ENCODE measurements at regions not wholly inside any gene's neighbourhood (a gene's known extent, or its start where the extent isn't known, plus 50 kb on each side); places are given as distances from the start of the nearest gene placed in this dataset.
A peak's percentile ranks its signal among the peaks of the same experiment; 100 is the strongest.

DNA sequence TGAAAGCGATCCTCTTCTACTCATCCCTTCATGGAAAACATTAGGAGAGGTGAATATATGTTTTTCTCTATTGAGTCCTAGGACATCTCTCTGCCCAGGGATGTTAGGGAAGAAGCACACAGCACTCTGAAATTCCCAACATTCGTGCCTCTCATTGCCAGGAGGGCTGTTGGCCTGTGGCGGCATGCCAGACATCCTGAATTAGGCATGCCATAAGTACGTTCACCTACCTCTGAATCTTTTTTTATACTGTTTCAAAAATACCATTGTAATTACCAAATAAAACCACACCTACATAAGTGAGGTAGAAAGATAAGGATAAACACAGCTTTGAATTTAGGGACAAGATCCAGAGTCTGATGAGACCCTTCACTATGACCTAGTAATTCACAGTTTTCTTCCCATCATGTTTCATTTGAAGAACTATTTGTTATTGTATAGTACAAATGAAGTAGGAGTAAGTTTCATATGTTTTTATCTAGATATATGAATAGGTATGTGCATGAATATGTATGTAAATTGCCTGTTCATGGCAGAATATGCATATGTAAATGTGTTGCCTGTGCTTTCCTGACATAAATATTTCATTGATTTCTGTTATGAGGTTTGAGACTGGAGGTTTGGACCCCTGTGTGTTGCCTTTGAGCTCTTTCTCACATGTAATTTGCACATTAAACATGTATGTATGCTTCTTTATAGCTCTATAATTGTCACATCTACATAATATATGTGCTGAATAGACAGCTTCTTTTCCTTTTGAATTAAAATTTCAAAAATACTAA lies 66.6 kb upstream of the STAM2 start:
- no peak for DNase-seq
- 89 to 92% methylated on average over 1 to 3 of the region's 4 CpGs for WGBS, 2 experiments (ENCODE audit: insufficient coverage in 1 of 2, insufficient read length in 1 of 2)
- no peak overlapping the region for H3K9ac ChIP-seq (ENCODE audit: extremely low read depth, low read length, poor library complexity, severe bottlenecking)
- no peak overlapping the region for H3K27ac ChIP-seq (ENCODE audit: low read depth, low read length)
- no peaks in the 10 kb centered on the region for H3K27me3 ChIP-seq (ENCODE audit: control insufficient read depth, insufficient read depth, low read length, poor library complexity, severe bottlenecking)
- Mint-ChIP-seq H3K27me3 (ENCODE audit: insufficient read depth) (no peaks in the 10 kb centered on the region), H3K4me3 (no peak overlapping the region), H3K4me1 (peaks cover 4% of the 10 kb centered on the region), H3K36me3 (ENCODE audit: low read depth) (no peaks in the 10 kb centered on the region), H3K27ac (no peak overlapping the region), H3K9me3 (peaks cover 20% of the 10 kb centered on the region)
- TF ChIP-seq, protein P1, sequence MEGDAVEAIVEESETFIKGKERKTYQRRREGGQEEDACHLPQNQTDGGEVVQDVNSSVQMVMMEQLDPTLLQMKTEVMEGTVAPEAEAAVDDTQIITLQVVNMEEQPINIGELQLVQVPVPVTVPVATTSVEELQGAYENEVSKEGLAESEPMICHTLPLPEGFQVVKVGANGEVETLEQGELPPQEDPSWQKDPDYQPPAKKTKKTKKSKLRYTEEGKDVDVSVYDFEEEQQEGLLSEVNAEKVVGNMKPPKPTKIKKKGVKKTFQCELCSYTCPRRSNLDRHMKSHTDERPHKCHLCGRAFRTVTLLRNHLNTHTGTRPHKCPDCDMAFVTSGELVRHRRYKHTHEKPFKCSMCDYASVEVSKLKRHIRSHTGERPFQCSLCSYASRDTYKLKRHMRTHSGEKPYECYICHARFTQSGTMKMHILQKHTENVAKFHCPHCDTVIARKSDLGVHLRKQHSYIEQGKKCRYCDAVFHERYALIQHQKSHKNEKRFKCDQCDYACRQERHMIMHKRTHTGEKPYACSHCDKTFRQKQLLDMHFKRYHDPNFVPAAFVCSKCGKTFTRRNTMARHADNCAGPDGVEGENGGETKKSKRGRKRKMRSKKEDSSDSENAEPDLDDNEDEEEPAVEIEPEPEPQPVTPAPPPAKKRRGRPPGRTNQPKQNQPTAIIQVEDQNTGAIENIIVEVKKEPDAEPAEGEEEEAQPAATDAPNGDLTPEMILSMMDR (conservative IDR thresholded peaks at IDR 0.05): no peak
- no peaks in the 10 kb centered on the region for H3K36me3 ChIP-seq (ENCODE audit: control insufficient read depth, insufficient read depth, low read length)
- no peak overlapping the region for H3K4me3 ChIP-seq (ENCODE audit: low read length)
- H3K9me3 ChIP-seq (ENCODE audit: control insufficient read depth, low read length): peaks cover 20% of the 10 kb centered on the region
- H3K4me1 ChIP-seq (ENCODE audit: control insufficient read depth, insufficient read depth, low read length): no peaks in the 10 kb centered on the region

- 97 to 100% methylated on average over 2 of the region's 3 CpGs for WGBS, 2 experiments (ENCODE audit: insufficient coverage in 1 of 2, insufficient read length in 1 of 2)
- H3K9me3 Mint-ChIP-seq: peaks cover 20% of the 10 kb centered on the region
These were observed 67.4 kb upstream of the STAM2 start for GRCh38 chr2:152242787-152243472.

GRCh38 chr2:152243761-152244640 lies 68.4 kb upstream of the STAM2 start:
- TF ChIP-seq, protein P1 (conservative IDR thresholded peaks at IDR 0.05): no peak
- H3K36me3 Mint-ChIP-seq (ENCODE audit: low read depth): no peaks in the 10 kb centered on the region
- H3K4me1 Mint-ChIP-seq: peaks cover 4% of the 10 kb centered on the region
- Histone ChIP-seq H3K4me3 (ENCODE audit: low read length) (no peak overlapping the region), H3K9me3 (ENCODE audit: control insufficient read depth, low read length) (peaks cover 20% of the 10 kb centered on the region), H3K27ac (ENCODE audit: low read depth, low read length) (peak overlapping the region; percentile 34), H3K9ac (ENCODE audit: extremely low read depth, low read length, poor library complexity, severe bottlenecking) (no peak overlapping the region), H3K36me3 (ENCODE audit: control insufficient read depth, insufficient read depth, low read length) (no peaks in the 10 kb centered on the region), H3K27me3 (ENCODE audit: control insufficient read depth, insufficient read depth, low read length, poor library complexity, severe bottlenecking) (no peaks in the 10 kb centered on the region), H3K4me1 (ENCODE audit: control insufficient read depth, insufficient read depth, low read length) (no peaks in the 10 kb centered on the region)
- WGBS, 2 experiments (ENCODE audit: insufficient coverage in 1 of 2, insufficient read length in 1 of 2): 84 to 94% methylated on average over 8 of the region's 8 CpGs
- DNase-seq: no peak
- no peak overlapping the region for H3K27ac Mint-ChIP-seq
- H3K4me3 Mint-ChIP-seq: no peak overlapping the region
- peaks cover 20% of the 10 kb centered on the region for H3K9me3 Mint-ChIP-seq
- no peaks in the 10 kb centered on the region for H3K27me3 Mint-ChIP-seq (ENCODE audit: insufficient read depth)

More at GRCh38 chr2:152242787-152243472, 67.4 kb upstream of the STAM2 start:
- Histone ChIP-seq H3K36me3 (ENCODE audit: control insufficient read depth, insufficient read depth, low read length) (no peaks in the 10 kb centered on the region), H3K4me3 (ENCODE audit: low read length) (no peak overlapping the region), H3K9me3 (ENCODE audit: control insufficient read depth, low read length) (peaks cover 20% of the 10 kb centered on the region), H3K27me3 (ENCODE audit: control insufficient read depth, insufficient read depth, low read length, poor library complexity, severe bottlenecking) (no peaks in the 10 kb centered on the region), H3K4me1 (ENCODE audit: control insufficient read depth, insufficient read depth, low read length) (no peaks in the 10 kb centered on the region), H3K9ac (ENCODE audit: extremely low read depth, low read length, poor library complexity, severe bottlenecking) (no peak overlapping the region), H3K27ac (ENCODE audit: low read depth, low read length) (no peak overlapping the region)
- Mint-ChIP-seq H3K27me3 (ENCODE audit: insufficient read depth) (no peaks in the 10 kb centered on the region), H3K4me3 (no peak overlapping the region), H3K4me1 (peaks cover 4% of the 10 kb centered on the region), H3K36me3 (ENCODE audit: low read depth) (no peaks in the 10 kb centered on the region), H3K27ac (no peak overlapping the region)
- TF ChIP-seq, protein P1 (conservative IDR thresholded peaks at IDR 0.05): no peak
- DNase-seq: no peak

Data from endodermal cell (in vitro differentiated cells).